LHCN-M2 (cell line): ENCODE measurements at regions not wholly inside any gene's neighbourhood (a gene's known extent, or its start where the extent isn't known, plus 50 kb on each side); places are given as distances from the start of the nearest gene placed in this dataset.
"Not testable (repeated sequence)": the region's sequence is repeated elsewhere in the genome, so short reads cannot be mapped to it uniquely, and the experiment has no call there.

ENCODE experiments used
- DNase-seq: peaks from one replicate; pipeline ENCODE4 v3.0.0-alpha.2; 2012; ENCODE audit warnings: low read depth

DNA sequence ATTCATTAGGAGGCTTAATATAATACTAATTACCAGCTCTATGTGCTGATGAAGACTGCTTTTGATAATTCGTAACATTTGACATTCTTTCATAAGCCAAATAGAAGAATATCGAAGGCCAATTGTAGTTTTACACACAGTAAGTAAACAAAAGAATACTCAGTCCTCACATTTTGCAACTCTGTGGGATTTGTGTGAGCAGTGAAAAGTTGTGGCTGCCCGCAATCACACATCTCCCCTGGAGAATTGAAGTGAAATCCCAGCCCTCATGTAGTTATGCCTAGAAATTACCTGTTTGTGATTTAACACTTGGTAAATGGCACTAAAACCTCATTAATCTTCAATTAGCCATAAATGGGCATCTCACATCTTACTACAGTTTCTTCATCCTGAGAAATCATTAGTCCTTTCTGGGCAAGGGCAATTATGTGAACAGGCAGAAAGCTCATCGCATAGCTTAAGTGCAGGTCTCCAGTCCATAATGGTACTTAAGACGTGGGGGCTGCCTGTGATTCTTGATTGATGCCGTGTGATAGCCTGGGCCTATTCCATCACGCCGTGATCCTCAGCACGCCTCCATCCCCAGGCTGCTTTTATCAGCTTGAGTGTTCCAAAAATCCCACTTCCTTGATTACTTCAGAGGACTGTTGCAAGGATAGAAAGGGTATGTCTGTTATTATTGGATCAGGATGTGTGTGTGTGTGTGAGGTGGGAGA is 97.9 kb upstream of the METTL14 start:
- no peak for DNase-seq

DNA sequence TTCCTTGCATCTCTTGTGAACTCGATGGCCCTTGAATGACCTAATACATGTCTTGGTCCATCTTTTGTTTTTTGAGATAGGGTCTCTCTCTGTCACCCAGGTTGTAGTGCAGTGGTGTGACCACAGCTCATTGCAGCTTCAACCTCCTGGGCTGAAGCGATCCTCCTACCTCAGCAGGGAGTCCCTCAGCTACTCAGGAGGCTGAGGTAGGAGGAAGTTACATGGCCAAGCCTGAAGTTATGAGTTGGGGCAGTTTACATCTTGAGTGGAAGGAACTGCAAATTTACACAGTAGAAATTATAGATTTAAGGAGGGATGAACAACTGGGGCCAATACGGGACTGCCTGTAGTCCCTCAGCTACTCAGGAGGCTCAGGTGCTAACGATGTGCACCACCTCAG is 97.2 kb upstream of the METTL14 start:
- no peak for DNase-seq

DNA sequence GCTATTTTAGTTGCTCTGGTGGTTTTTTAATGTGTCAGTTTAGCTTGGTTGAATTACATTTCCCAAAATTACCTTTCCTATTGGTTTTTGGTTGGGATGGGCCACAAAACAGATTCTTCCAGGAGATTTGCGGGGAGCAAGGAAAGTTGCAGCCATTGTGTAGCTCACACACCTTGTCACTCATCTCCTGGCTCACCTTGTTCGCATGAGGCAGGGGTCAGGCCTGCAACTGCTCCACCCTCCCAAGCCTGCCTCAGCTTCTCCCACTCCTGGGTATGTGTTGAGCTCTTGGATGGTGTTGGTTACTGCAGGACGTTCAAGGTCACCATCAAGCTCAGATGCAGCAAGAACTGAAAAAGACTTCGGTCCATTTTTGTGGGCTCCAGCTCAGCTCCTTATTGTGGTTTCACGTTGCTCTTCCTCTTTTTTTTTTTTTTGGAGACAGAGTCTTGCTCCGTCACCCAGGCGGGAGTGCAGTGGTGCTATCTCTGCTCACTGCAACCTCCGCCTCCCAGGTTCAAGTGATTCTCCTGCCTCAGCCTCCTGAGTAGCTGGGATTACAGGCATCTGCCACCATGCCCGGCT is 95.6 kb upstream of the METTL14 start:
- no peak for DNase-seq

DNA sequence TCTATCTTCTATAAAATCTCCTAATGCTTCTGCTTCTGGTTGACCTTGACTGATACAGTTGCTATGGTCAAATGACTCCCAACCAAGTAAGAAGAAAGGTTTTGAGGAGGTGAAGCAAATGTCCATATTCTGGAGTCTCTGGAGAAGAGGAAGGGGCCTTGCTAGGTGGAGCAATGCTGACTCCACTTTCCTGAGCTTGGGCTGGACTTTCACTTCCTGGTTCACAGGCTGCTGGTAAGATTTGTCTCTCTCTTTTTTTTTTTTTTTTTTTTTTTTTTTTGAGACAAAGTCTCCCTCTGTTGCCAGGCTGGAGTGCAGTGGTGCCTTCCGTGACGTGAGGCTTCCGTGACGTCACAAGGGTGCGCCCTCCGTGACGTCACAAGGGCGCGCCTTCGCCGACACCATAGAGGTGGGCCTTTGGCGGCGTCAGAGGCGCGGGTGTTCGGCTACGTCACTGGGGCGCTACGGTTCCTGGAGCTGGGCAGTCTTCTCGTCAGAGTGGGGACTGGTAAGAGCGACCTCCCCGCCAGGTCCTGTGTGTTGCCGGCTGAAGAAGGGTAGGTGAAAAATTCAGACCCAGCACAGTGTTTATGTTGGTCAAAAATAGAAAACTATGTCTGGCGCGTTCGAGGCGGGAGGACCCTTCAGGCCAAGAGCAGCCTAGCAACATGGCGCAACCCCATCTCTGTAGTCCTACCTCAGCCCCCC is 93.7 kb upstream of the METTL14 start:
- peak; percentile 94 for DNase-seq

DNA sequence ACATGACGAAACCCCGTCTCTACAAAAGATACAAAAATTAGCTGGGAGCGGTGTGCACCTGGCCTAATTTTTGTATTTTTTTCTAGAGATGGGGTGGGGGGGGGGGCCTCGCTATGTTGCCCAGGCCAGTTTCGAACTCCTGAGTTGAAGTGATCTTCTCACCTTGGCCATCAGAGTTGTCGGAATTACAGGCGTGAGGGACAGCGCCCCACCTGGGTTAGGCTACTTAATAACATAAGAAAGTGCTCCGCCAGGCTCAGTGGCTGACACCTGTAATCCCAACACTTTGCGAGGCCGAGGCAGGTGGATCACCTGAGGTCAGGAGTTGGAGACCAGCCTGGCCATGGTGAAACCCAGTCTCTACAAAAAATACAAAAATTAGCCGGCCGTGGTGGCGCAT is 92.9 kb upstream of the METTL14 start:
- not testable (repeated sequence) for DNase-seq

DNA sequence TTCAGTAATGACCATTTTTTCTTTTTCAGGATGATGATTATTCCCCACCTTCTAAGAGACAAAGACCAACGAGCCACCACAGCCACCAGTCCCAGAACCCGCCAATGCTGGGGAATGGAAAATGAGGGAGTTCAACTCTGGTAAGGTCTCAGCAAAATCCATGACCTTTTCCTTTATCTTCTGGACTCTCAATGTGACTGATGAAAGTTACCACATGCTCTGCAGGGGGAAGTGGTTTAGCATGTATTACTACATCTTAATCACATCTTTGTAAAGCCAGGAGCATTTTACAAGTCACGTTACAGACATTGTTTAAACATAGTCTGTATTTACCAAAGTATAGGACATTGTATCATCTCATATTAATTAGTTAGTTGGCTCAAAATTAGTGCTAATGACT is 89.3 kb upstream of the METTL14 start:
- DNase-seq = not testable (repeated sequence)

DNA sequence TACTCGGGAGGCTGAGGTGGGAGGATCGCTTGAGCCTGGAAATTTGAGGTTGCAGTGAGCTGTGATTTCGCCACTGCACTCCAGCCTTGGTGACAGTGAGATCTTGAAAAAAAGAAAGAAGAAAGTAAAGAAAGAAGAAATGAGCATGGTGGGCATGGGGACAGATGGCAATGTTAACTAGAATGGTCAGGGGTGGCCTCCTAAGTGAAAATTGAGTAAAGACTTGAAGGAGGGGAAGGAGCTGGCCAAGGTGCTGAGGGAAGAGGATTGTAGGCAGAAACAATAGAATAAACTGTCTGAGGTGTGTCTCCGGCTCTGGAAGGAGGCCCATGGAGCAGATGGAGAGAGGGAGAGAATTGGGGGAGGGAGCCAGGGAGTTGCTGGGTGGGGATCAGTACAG is 60.1 kb upstream of the METTL14 start:
- DNase-seq = not testable (repeated sequence)

DNA sequence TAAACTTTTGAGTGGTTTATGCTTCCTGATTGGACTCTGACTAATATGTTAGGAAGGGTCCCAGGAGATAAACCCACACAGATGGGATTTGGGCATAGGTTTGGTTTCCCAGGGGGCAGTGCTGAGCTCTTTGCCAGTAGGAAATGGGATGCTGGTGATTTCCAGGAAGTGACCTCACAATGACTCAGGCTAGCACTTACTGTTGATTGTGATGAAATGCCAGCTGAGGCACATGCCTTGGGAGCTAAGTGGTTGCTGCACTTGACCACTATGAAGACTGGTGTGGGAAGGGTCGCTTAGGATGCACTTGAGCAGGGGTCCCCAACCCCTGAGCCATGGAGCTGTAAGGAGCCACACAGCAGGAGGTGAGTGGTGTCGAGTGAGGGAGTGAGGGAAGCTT is 55.5 kb upstream of the METTL14 start:
- peak; percentile 87 for DNase-seq

DNA sequence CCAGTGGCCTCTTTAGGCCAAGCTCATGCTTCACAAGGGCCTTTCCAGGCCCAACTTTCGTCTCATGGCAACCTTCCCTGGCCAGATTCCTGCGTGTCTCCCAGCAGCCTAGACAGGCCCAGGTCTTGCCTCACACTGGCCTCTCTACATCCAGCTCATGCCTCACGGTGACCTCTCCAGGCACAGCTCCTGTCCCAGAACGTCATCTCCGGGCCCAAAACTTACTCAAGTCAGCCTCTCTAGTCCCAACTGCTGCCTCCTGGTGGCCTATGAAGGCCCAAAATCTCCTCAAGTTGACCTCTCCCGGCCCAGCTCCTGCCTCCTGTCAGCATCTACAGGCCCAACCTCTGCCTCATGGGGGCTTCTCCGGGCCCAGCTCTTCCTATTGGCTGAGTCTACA is 54.3 kb upstream of the METTL14 start:
- DNase-seq = not testable (repeated sequence)

DNA sequence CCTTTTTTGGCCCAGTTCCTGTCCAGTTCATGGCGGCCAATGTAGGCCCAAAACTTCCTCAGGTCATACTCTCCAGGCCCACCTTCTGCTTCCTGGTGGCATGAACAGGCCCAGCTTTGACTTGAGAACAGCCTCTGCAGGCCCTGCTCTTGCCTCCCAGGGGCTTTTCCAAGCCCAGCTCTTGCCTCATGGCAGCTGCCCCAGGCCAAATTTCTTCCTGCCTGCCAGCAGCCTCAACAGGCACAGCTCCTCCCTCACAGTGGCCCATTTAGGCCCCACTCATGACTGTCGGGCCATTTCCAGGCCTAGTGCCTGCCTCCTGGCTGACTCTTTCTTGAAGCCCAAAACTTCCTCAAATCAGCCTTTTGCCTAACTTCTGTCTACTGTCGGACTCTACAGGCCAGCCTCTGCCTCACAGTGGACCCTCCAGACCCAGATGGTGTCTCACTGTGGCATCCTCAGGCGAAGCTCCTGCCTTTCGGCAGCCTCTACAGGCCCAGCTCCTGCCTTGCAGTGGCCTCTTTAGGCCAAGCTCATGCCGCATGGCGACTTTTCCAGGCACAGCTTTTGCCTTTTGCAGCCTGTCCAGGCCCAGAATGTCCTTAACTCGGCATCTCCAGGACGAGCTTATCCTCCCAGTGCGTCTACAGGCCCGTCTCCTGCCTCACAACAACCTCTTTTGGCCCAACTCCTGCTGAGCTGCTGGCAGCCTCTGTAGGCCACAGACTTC is 53.7 kb upstream of the METTL14 start:
- DNase-seq = not testable (repeated sequence)

DNA sequence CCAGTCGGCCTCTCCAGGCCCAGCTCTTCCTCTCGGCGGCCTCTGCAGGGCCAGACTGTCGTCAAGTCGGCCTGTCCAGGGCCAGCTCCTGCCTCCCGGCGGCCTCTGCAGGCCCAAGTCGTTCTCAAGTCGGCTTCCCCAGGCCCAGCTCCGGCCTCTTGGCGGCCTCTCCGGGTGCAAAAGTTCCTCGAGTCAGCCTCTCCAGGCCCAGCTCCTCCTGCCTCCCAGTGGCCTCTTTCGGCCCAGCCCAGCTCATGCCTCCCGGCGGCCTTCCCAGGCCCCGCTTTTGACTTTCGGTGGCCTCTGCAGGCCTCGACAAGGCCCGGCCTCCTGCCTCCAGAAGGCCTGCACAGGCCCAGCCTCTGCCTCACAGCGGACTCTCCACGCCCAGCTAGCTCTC is 51.7 kb upstream of the METTL14 start:
- DNase-seq = not testable (repeated sequence)

DNA sequence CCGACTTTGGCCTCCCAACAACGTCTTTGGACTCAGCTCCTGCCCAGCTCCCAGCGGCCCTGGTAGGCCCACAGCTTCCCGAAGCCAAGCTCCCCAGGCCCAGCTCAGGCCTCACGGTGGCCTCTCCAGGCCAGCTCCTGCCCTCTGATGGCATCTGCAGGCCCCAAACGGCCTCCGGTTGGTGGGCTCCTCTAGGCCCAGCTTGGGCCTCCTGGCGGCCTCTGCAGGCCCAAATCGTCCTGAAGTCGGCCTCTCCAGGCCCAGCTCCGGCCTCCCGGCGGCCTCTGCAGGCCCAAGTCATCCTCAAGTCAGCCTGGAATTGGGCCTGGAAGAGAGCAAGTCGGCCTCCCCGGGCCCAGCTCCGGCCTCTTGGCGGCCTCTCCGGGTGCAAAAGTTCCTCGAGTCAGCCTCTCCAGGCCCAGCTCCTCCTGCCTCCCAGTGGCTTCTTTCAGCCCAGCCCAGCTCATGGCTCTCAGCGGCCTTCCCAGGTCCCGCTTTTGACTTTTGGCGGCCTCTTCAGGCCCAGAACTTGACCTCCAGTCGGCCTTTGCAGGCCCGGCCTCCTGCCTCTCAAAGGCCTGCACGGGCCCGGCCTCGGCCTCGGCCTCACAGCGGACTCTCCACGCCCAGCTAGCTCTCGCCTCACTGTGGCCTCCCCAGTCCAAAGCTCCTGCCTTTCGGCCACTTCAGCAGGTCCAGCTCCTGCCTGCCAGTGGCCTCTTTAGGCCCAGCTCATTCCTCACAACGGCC is 50.9 kb upstream of the METTL14 start:
- DNase-seq = not testable (repeated sequence)
